ENCODE measurements at regions not wholly inside any gene's neighbourhood (a gene's known extent, or its start where the extent isn't known, plus 50 kb on each side); places are given as distances from the start of the nearest gene placed in this dataset.
"Not testable (repeated sequence)": the region's sequence is repeated elsewhere in the genome, so short reads cannot be mapped to it uniquely, and the experiment has no call there.

GRCh38 chr6:168942646-168943045, 311.0 kb downstream of the THBS2 start:
- DNase-seq, result no peak

GRCh38 chr6:168941036-168941435, 312.6 kb downstream of the THBS2 start:
- no peak for DNase-seq

- no peak for DNase-seq
Measured at GRCh38 chr6:168939796-168940195, 313.9 kb downstream of the THBS2 start.

- DNase-seq, result no peak
Measured at GRCh38 chr6:168939041-168939440, 314.6 kb downstream of the THBS2 start.

- no peak for DNase-seq
Measured at GRCh38 chr6:168938546-168938945, 315.1 kb downstream of the THBS2 start.

- no peak for DNase-seq
Measured at GRCh38 chr6:168937054-168937453, 316.6 kb downstream of the THBS2 start.

GRCh38 chr6:168935628-168936010, 318.0 kb downstream of the THBS2 start:
- no peak for DNase-seq

GRCh38 chr6:168934660-168935627, 318.7 kb downstream of the THBS2 start:
- DNase-seq, result no peak

- DNase-seq, result not testable (repeated sequence)
Measured at GRCh38 chr6:168932171-168932570, 321.5 kb downstream of the THBS2 start.

GRCh38 chr6:168931072-168931471, 322.6 kb downstream of the THBS2 start:
- not testable (repeated sequence) for DNase-seq

- no peak for DNase-seq
Measured at GRCh38 chr6:168929871-168930450, 323.7 kb downstream of the THBS2 start.

- no peak for DNase-seq
Measured at GRCh38 chr6:168928012-168928411, 325.6 kb downstream of the THBS2 start.

GRCh38 chr6:168927026-168927425, 326.6 kb downstream of the THBS2 start:
- DNase-seq, result no peak

GRCh38 chr6:168926306-168926705, 327.3 kb downstream of the THBS2 start:
- DNase-seq, result no peak

GRCh38 chr6:168925671-168926070, 328.0 kb downstream of the THBS2 start:
- no peak for DNase-seq

GRCh38 chr6:168923171-168923570, 330.5 kb downstream of the THBS2 start:
- DNase-seq, result no peak

- no peak for DNase-seq
Measured at GRCh38 chr6:168922436-168922835, 331.2 kb downstream of the THBS2 start.

- no peak for DNase-seq
Measured at GRCh38 chr6:168920289-168920688, 333.4 kb downstream of the THBS2 start.

GRCh38 chr6:168919470-168920179, 334.0 kb downstream of the THBS2 start:
- DNase-seq, result no peak

GRCh38 chr6:168916576-168917211, 337.0 kb downstream of the THBS2 start:
- DNase-seq, result peak in 5 of 58 donors; percentile 1 to 28 (median 16)

- DNase-seq, result no peak
Measured at GRCh38 chr6:168915855-168916254, 337.8 kb downstream of the THBS2 start.

- DNase-seq, result no peak
Measured at GRCh38 chr6:168915242-168915641, 338.4 kb downstream of the THBS2 start.
